ENCODE measurements at regions not wholly inside any gene's neighbourhood (a gene's known extent, or its start where the extent isn't known, plus 50 kb on each side); places are given as distances from the start of the nearest gene placed in this dataset.

- Histone ChIP-seq H3K4me1 (peaks cover 0 to 11% (median 0%) of the 10 kb centered on the region in 4 donors), H3K9me3 (no peaks in the 10 kb centered on the region), H3K27me3 (no peaks in the 10 kb centered on the region), H3K27ac (peak overlapping the region; percentile 29 to 41), H3K4me3 (no peak overlapping the region), H3K36me3 (no peaks in the 10 kb centered on the region)
- intact Hi-C loops (cut with DNase I; ENCODE audit: low total_unique reads): no loop called here
- no peak for TF ChIP-seq CTCF (IDR thresholded peaks at IDR 0.05)
- no peak for DNase-seq
These were observed 115.7 kb upstream of the GDF10 start for GRCh38 chr10:47184273-47184672.

- Histone ChIP-seq H3K4me3 (no peak overlapping the region), H3K27ac (no peak overlapping the region), H3K27me3 (no peaks in the 10 kb centered on the region), H3K4me1 (peaks cover 0 to 11% (median 0%) of the 10 kb centered on the region in 4 donors), H3K9me3 (no peaks in the 10 kb centered on the region), H3K36me3 (no peaks in the 10 kb centered on the region)
- intact Hi-C loops (cut with DNase I; ENCODE audit: low total_unique reads): no loop called here
- DNase-seq: no peak
- TF ChIP-seq CTCF (IDR thresholded peaks at IDR 0.05): no peak
These were observed 115.2 kb upstream of the GDF10 start for GRCh38 chr10:47184724-47185330.

GRCh38 chr10:47186941-47187340 is 113.1 kb upstream of the GDF10 start:
- Histone ChIP-seq H3K4me1 (peaks cover 0 to 11% (median 0%) of the 10 kb centered on the region in 4 donors), H3K9me3 (no peaks in the 10 kb centered on the region), H3K36me3 (no peaks in the 10 kb centered on the region), H3K27me3 (no peaks in the 10 kb centered on the region), H3K27ac (no peak overlapping the region), H3K4me3 (no peak overlapping the region)
- intact Hi-C loops (cut with DNase I; ENCODE audit: low total_unique reads): no loop called here
- TF ChIP-seq CTCF (IDR thresholded peaks at IDR 0.05): no peak
- DNase-seq: no peak

- H3K9me3 ChIP-seq: no peaks in the 10 kb centered on the region
- intact Hi-C loops (cut with DNase I; ENCODE audit: low total_unique reads): no loop called here
- no peak overlapping the region for H3K4me3 ChIP-seq
- no peaks in the 10 kb centered on the region for H3K36me3 ChIP-seq
- H3K27me3 ChIP-seq: no peaks in the 10 kb centered on the region
- peaks cover 0 to 11% (median 0%) of the 10 kb centered on the region in 4 donors for H3K4me1 ChIP-seq
- no peak overlapping the region for H3K27ac ChIP-seq
- TF ChIP-seq CTCF (IDR thresholded peaks at IDR 0.05): no peak
- no peak for DNase-seq
These were observed 112.4 kb upstream of the GDF10 start for GRCh38 chr10:47187592-47187991.

GRCh38 chr10:47188156-47188555 is 111.8 kb upstream of the GDF10 start:
- Histone ChIP-seq H3K4me3 (no peak overlapping the region), H3K4me1 (peaks cover 0 to 8% (median 0%) of the 10 kb centered on the region in 4 donors), H3K36me3 (no peaks in the 10 kb centered on the region), H3K27me3 (no peaks in the 10 kb centered on the region), H3K9me3 (no peaks in the 10 kb centered on the region), H3K27ac (no peak overlapping the region)
- intact Hi-C loops (cut with DNase I; ENCODE audit: low total_unique reads): no loop called here
- DNase-seq: no peak
- no peak for TF ChIP-seq CTCF (IDR thresholded peaks at IDR 0.05)

GRCh38 chr10:47189802-47190201 is 110.2 kb upstream of the GDF10 start:
- Histone ChIP-seq H3K4me1 (no peaks in the 10 kb centered on the region), H3K27me3 (no peaks in the 10 kb centered on the region), H3K9me3 (no peaks in the 10 kb centered on the region), H3K36me3 (no peaks in the 10 kb centered on the region), H3K27ac (no peak overlapping the region), H3K4me3 (no peak overlapping the region)
- intact Hi-C loops (cut with DNase I; ENCODE audit: low total_unique reads): no loop called here
- DNase-seq: no peak
- no peak for TF ChIP-seq CTCF (IDR thresholded peaks at IDR 0.05)
